GM12891 (cell line): ENCODE measurements at regions not wholly inside any gene's neighbourhood (a gene's known extent, or its start where the extent isn't known, plus 50 kb on each side); places are given as distances from the start of the nearest gene placed in this dataset.

Experiments used
- POLR2A ChIP-seq: IDR thresholded peaks from 2 replicates; pipeline ENCODE4 v1.6.1; 2011; ENCODE audit warnings: low read depth, low read length, control low read depth
- POLR2AphosphoS5 ChIP-seq: IDR thresholded peaks from 2 replicates; pipeline ENCODE4 v1.6.1; 2011; ENCODE audit warnings: low read depth, low read length, control low read depth

DNA sequence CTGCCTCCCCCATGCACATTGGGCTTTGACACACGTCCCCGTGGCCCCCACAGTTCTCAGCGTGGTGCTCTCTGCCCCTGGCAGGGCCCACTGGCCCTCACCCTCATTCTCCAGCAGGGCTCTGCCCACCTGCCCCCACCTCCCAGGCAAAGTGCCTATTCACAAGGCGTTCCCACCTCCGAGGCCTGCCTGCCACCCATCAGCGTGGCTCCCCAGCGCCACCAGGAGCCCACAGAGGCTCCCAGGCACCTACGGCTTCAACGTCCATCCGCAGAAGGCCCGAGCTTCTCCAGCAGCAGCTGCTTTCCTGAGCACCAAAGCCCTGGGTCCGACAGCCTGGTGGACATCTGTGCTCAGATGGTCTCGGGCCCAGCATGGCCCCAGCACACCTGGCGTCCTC lies 211.8 kb upstream of the PPP2R2D start:
- no peak for TF ChIP-seq POLR2A
- no peak for TF ChIP-seq POLR2AphosphoS5
